H9 (cell line): ENCODE measurements at regions not wholly inside any gene's neighbourhood (a gene's known extent, or its start where the extent isn't known, plus 50 kb on each side); places are given as distances from the start of the nearest gene placed in this dataset.

ENCODE experiments used
- DNase-seq: peaks from one replicate; pipeline ENCODE4 v3.0.0-alpha.2; 2017
- H2AFZ ChIP-seq: one replicate; pipeline ENCODE4 v1.6.1; 2013; ENCODE audit warnings: mild to moderate bottlenecking, low read length, control low read depth, moderate library complexity
- H2AK5ac ChIP-seq: 2 replicates; pipeline ENCODE4 v1.6.1; 2013; ENCODE audit warnings: low read length, control low read depth, mixed read lengths; ENCODE audit not compliant: insufficient read length
- H2BK120ac ChIP-seq: one replicate; pipeline ENCODE4 v1.6.1; 2013; ENCODE audit warnings: low read depth, mild to moderate bottlenecking, low read length, control low read depth, inconsistent platforms; ENCODE audit not compliant: poor library complexity, severe bottlenecking
- H2BK12ac ChIP-seq: 2 replicates; pipeline ENCODE4 v1.6.1; 2013; ENCODE audit warnings: low read length, control low read depth, mixed read lengths, low read depth; ENCODE audit not compliant: insufficient read length
- H2BK15ac ChIP-seq: 2 replicates; pipeline ENCODE4 v1.6.1; 2013; ENCODE audit warnings: low read depth, low read length, control low read depth
- H2BK20ac ChIP-seq: one replicate; pipeline ENCODE4 v1.6.1; 2013; ENCODE audit warnings: low read depth, mild to moderate bottlenecking, low read length, control low read depth, inconsistent platforms; ENCODE audit not compliant: poor library complexity, severe bottlenecking
- H2BK5ac ChIP-seq: 2 replicates; pipeline ENCODE4 v1.6.1; 2013; ENCODE audit warnings: low read length, control low read depth, mixed read lengths; ENCODE audit not compliant: insufficient read length
- H3K14ac ChIP-seq: 2 replicates; pipeline ENCODE4 v1.6.1; 2013; ENCODE audit warnings: low read length, control low read depth; ENCODE audit not compliant: insufficient read depth
- H3K18ac ChIP-seq: 2 replicates; pipeline ENCODE4 v1.6.1; 2013; ENCODE audit warnings: low read depth, mild to moderate bottlenecking, mixed read lengths, low read length, control low read depth; ENCODE audit not compliant: insufficient read length
- H3K23ac ChIP-seq: 2 replicates; pipeline ENCODE4 v1.6.1; 2013; ENCODE audit warnings: low read length, control low read depth, mixed read lengths, low read depth; ENCODE audit not compliant: insufficient read length
- H3K23me2 ChIP-seq: 2 replicates; pipeline ENCODE4 v1.6.1; 2013; ENCODE audit warnings: low read depth, mild to moderate bottlenecking, mixed read lengths, low read length, control low read depth; ENCODE audit not compliant: insufficient read length, poor library complexity, severe bottlenecking
- H3K27ac ChIP-seq: 2 replicates; pipeline ENCODE4 v1.5.1; 2013; ENCODE audit warnings: low read length, control low read depth, mixed read lengths, low read depth; ENCODE audit not compliant: insufficient read length
- H3K27me3 ChIP-seq: 2 replicates; pipeline ENCODE4 v1.6.1; 2013; ENCODE audit warnings: low read length, control low read depth, inconsistent platforms; ENCODE audit not compliant: insufficient read depth
- H3K4ac ChIP-seq: 2 replicates; pipeline ENCODE4 v1.6.1; 2013; ENCODE audit warnings: low read depth, mild to moderate bottlenecking, control low read depth, inconsistent platforms, low read length, moderate library complexity
- H3K4me1 ChIP-seq: 2 replicates; pipeline ENCODE4 v1.6.1; 2013; ENCODE audit warnings: low read length, control low read depth, inconsistent platforms; ENCODE audit not compliant: insufficient read depth
- H3K4me2 ChIP-seq: 2 replicates; pipeline ENCODE4 v1.6.1; 2013; ENCODE audit warnings: low read length, control low read depth, mixed read lengths; ENCODE audit not compliant: insufficient read length, insufficient read depth
- H3K56ac ChIP-seq: 2 replicates; pipeline ENCODE4 v1.6.1; 2013; ENCODE audit warnings: low read depth, mild to moderate bottlenecking, mixed read lengths, low read length, control low read depth; ENCODE audit not compliant: insufficient read length
- H3K79me1 ChIP-seq: 2 replicates; pipeline ENCODE4 v1.6.1; 2013; ENCODE audit warnings: low read depth, mild to moderate bottlenecking, moderate library complexity, low read length, control low read depth, inconsistent platforms; ENCODE audit not compliant: insufficient read depth, poor library complexity, severe bottlenecking
- H3K79me2 ChIP-seq: 2 replicates; pipeline ENCODE4 v1.6.1; 2013; ENCODE audit warnings: low read length, control low read depth, inconsistent platforms; ENCODE audit not compliant: insufficient read depth
- H3K9ac ChIP-seq: 2 replicates; pipeline ENCODE4 v1.6.1; 2013; ENCODE audit warnings: low read length, control low read depth, mixed read lengths; ENCODE audit not compliant: insufficient read length; ENCODE audit errors: extremely low read depth
- H3K9me3 ChIP-seq: one replicate; pipeline ENCODE4 v1.6.1; 2013; ENCODE audit warnings: low read depth, low read length, inconsistent platforms; ENCODE audit not compliant: control insufficient read depth
- H3T11ph ChIP-seq: one replicate; pipeline ENCODE4 v1.6.1; 2013; ENCODE audit warnings: mild to moderate bottlenecking, low read length, control low read depth, inconsistent platforms
- H4K20me1 ChIP-seq: one replicate; pipeline ENCODE4 v1.6.1; 2013; ENCODE audit not compliant: control insufficient read depth, insufficient read length, insufficient read depth
- H4K5ac ChIP-seq: 2 replicates; pipeline ENCODE4 v1.6.1; 2013; ENCODE audit warnings: low read depth, mild to moderate bottlenecking, mixed read lengths, low read length, control low read depth; ENCODE audit not compliant: insufficient read length
- H4K8ac ChIP-seq: replicated peaks from 2 replicates; pipeline ENCODE4 v1.6.1; 2013; ENCODE audit warnings: low read length, control low read depth, mixed read lengths, low read depth; ENCODE audit not compliant: insufficient read length
- H4K91ac ChIP-seq: 2 replicates; pipeline ENCODE4 v1.6.1; 2013; ENCODE audit warnings: low read depth, mild to moderate bottlenecking, moderate library complexity, mixed read lengths, low read length, control low read depth; ENCODE audit not compliant: insufficient read length
- H3K27ac Mint-ChIP-seq, 3 experiments: 2 replicates in 2 of 3; 3 replicates in 1 of 3; pipeline ENCODE4 v1.8.0; 2020 to 2021; ENCODE audit warnings: mixed read lengths in 3 of 3, mild to moderate bottlenecking in 1 of 3, moderate library complexity in 1 of 3
- H3K27me3 Mint-ChIP-seq: 2 replicates; pipeline ENCODE4 v1.8.0; 2021; ENCODE audit warnings: low read depth, mild to moderate bottlenecking, moderate library complexity, mixed read lengths
- H3K36me3 Mint-ChIP-seq, 3 experiments: 2 replicates in 2 of 3; 3 replicates in 1 of 3; pipeline ENCODE4 v1.8.0; 2020 to 2021; ENCODE audit warnings: low read depth in 3 of 3, mixed read lengths in 3 of 3; ENCODE audit not compliant: insufficient read depth in 1 of 3
- H3K4me1 Mint-ChIP-seq, 2 experiments: 2 replicates each; pipeline ENCODE4 v1.8.0; 2020; ENCODE audit warnings: mixed read lengths in 2 of 2
- H3K4me3 Mint-ChIP-seq, 2 experiments: 2 replicates in 1 of 2; 3 replicates in 1 of 2; pipeline ENCODE4 v1.8.0; 2020 to 2021; ENCODE audit warnings: mild to moderate bottlenecking in 2 of 2, mixed read lengths in 2 of 2, moderate library complexity in 1 of 2
- H3K9me3 Mint-ChIP-seq, 2 experiments: 2 replicates in 1 of 2; 3 replicates in 1 of 2; pipeline ENCODE4 v1.8.0; 2020; ENCODE audit warnings: mild to moderate bottlenecking in 2 of 2, mixed read lengths in 2 of 2, moderate library complexity in 1 of 2
- CTCF ChIP-seq: fragments of 200-600 bp; sonication (generic); conservative IDR thresholded peaks from 3 replicates; pipeline ENCODE4 v1.8.0; 2021; ENCODE audit warnings: antibody characterized with exemption, mild to moderate bottlenecking
- WGBS: extraction: QIAGEN DNeasy Blood & Tissue Kit; methylation state at CpG from one replicate; pipeline ENCODE4 v1.1.7; 2013; ENCODE audit warnings: missing lambda C conversion rate, low lambda C conversion rate, mixed read lengths; ENCODE audit not compliant: insufficient read length; ENCODE audit errors: extremely low coverage; 5-methylcytosine and 5-hydroxymethylcytosine counted together

- no peak for DNase-seq
- Histone ChIP-seq H3K9me3 (no peaks in the 10 kb centered on the region), H3K23me2 (no peaks in the 10 kb centered on the region), H3K27me3 (no peaks in the 10 kb centered on the region), H2BK15ac (no peak overlapping the region), H2BK120ac (no peak overlapping the region), H3K4me2 (no peak overlapping the region), H3K79me1 (no peaks in the 10 kb centered on the region), H3K56ac (no peak overlapping the region), H3K79me2 (no peaks in the 10 kb centered on the region), H4K91ac (no peak overlapping the region), H4K8ac (no peak overlapping the region), H3K18ac (no peak overlapping the region), H2AFZ (no peak overlapping the region), H3K27ac (no peak overlapping the region), H4K20me1 (no peaks in the 10 kb centered on the region), H2AK5ac (no peak overlapping the region), H3K23ac (no peak overlapping the region), H3K9ac (no peak overlapping the region), H2BK20ac (no peak overlapping the region), H2BK12ac (no peak overlapping the region), H3K4ac (no peak overlapping the region), H4K5ac (peak overlapping the region; percentile 74), H3K4me1 (no peaks in the 10 kb centered on the region), H2BK5ac (no peak overlapping the region), H3T11ph (no peak overlapping the region), H3K14ac (no peak overlapping the region)
- no peaks in the 10 kb centered on the region for H3K36me3 Mint-ChIP-seq
- no peak overlapping the region for H3K27ac Mint-ChIP-seq
- H3K4me1 Mint-ChIP-seq = no peaks in the 10 kb centered on the region
- no CpG with 5 or more reads among the region's 3 CpGs for WGBS
- H3K27me3 Mint-ChIP-seq = no peaks in the 10 kb centered on the region
- H3K4me3 Mint-ChIP-seq = no peak overlapping the region
- H3K9me3 Mint-ChIP-seq = no peaks in the 10 kb centered on the region; a peak in 1 of 5 replicates
- TF ChIP-seq CTCF = no peak
Measured at GRCh38 chr4:144894573-144894972, 203.4 kb downstream of the ANAPC10 start.
